Skin of body (tissue), 1 donor: ENCODE measurements at regions not wholly inside any gene's neighbourhood (a gene's known extent, or its start where the extent isn't known, plus 50 kb on each side); places are given as distances from the start of the nearest gene placed in this dataset.
"Not testable (repeated sequence)": the region's sequence is repeated elsewhere in the genome, so short reads cannot be mapped to it uniquely, and the experiment has no call there.

ENCODE experiments used
- DNase-seq: peaks from one replicate; lab custom pipeline; 2025; lab: John Stamatoyannopoulos, UW

DNA sequence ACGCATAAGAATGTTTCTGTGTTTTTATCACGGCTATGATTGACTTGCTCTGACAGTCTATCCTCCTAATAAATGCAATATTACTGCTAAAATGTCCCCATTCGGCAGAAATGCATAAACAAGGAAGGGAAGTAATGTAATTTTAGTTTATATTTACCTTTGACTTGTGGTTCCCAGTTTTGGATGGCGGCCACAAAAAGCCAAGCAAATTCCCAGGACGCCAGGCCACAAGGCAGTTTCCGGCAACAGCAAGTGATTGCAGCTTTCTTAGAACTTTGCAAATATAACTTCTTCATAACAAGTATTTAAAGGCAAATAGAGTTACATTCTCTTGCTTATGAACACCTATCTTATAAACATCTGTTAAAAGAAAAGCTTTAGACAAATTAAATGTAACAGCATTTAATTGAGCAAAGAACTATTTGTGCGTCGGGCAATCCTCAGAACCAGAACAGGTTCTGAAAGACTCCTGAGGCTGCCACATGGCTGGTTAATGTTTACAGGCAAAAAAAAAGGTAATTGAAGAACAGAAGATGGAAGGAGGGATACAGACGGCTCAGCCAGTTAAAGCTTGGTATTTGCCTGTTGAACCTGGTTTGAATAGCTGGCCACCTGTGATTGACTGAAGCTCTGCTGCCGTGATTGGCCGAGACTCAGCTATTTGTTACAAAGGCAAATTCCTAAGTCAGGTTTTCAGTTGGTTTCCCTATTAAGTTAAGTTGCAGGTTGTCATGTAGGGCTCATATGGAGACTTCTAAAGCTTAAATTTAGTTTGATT, 80.8 kb downstream of the C21orf91 start:
- DNase-seq, result no peak

DNA sequence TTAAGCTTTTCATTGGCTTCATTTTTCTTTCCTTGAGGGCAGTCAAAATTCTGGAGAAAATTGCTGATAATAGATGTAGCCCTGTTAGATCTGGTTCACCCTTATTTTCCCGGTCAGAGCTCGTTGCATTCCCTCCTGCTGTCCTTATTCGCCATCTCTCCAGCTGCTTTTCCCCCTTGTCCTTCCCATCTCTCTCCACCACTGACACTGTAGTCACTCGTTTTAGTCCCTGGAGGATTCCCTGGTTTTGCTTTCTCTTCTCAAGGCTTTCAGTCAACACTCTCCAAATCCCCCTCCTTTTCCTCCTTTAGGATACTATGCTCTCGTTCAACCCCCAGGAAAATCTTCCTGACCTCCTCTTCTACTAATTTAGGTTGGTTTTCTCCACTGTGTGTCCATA, 83.1 kb downstream of the C21orf91 start:
- DNase-seq, result no peak

DNA sequence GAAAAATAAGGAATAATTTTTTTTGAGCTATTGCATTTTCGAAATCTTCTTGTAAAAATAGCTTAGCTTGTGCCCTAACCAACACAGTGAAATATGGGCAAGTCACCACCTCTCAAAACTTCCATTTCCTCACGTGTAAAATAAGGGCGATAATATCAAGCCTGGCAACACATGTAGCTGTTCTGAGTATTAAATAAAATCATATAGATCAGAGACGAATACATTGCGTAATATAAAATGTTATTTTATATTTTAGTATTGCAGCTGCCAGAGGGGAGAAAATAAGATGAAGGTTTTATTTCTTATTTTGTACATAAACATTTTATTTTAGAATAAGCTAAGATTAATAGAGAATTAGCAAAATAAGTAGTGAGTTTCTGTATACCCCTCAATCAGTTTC, 85.9 kb downstream of the C21orf91 start:
- DNase-seq, result no peak

DNA sequence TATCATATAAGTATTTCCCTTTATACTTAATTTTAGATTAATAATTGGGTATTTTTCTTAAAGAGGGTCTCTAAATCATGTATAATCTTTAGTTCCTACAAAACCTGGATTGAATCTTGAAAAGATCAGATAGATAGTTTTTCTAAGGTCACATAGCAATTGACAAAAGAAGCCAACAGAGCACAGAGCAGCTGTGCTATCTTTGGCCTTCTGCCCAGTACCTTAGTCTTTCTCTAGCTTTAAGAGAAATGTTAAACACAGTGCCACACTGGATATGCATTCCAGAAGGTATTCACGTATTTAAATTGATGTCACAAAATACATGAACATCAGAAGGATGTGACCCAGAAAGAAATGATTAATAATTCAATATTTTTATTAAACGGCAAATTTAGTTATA, 86.8 kb downstream of the C21orf91 start:
- no peak for DNase-seq

DNA sequence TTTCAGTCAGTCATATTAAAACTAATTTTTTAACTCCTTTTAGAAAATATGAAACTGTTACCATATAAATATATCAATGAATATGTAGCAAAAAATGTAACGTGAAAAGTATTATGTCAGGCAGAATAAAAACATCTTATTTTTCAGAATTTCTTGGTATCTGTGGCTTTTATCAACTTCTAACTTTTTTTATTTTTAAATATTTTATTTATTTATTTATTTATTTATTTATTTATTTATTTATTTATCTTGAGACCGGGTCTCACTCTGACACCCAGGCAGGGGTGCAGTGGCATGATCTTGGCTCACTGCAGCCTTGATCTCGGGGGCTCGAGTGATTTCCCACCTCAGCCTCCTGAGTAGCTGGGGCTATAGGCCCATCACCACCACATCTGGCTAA, 87.6 kb downstream of the C21orf91 start:
- no peak for DNase-seq

DNA sequence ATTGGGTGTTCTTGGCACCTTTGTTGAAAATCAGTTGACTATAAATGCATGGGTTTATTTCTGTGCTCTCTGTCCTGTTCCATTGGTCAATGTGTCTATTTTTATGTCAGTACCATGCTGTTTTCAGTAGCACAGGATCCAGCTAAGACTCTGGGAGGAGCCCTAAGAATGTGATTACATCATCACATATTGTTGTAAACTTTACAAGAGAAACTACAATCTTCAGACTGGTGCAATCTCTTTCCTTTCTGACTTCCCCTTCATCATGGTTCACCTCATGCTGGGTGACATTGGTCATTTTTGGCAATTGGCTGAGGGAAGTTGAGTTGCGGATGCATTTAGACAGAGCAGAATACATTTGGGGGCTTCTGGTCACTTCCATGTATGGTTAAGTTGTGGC, 88.4 kb downstream of the C21orf91 start:
- DNase-seq, result no peak

DNA sequence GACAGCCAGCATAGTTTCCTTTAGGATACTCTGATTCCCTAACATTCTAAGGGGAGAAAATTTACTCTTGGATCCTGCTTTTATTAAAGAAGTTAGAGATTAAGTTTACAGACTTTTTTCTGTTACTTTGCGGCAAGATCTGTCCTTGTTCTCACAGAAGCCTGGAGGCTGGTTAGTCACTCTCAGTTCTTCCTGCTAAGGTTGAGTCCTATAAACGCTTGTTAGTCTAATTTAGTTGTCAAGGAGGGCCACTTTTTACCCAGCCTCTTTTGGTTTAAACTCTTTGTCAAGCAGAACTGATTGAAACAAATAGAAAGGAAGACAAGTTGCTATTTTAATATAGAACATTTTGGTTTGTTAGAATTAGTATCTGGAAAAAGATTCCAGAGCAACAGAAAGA, 89.7 kb downstream of the C21orf91 start:
- DNase-seq, result no peak

DNA sequence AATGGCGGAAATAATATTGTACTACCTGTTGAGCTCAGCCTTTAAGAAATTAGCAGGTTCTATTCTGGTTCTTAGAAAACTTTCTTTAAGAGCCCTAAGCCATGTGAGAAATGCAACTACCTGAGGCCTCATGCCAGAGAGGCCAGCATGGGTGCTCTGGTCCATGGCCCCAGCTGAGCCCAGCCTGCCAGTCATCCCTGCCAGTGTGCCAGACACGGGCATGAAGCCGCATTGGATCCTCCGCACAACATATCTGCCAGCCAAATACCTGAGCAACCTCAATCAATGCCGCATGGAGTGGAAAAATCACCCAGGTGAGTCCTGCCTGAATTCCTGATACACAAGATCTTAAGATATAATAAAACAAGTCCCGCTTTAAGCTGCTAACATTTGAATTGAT, 91.8 kb downstream of the C21orf91 start:
- no peak for DNase-seq

DNA sequence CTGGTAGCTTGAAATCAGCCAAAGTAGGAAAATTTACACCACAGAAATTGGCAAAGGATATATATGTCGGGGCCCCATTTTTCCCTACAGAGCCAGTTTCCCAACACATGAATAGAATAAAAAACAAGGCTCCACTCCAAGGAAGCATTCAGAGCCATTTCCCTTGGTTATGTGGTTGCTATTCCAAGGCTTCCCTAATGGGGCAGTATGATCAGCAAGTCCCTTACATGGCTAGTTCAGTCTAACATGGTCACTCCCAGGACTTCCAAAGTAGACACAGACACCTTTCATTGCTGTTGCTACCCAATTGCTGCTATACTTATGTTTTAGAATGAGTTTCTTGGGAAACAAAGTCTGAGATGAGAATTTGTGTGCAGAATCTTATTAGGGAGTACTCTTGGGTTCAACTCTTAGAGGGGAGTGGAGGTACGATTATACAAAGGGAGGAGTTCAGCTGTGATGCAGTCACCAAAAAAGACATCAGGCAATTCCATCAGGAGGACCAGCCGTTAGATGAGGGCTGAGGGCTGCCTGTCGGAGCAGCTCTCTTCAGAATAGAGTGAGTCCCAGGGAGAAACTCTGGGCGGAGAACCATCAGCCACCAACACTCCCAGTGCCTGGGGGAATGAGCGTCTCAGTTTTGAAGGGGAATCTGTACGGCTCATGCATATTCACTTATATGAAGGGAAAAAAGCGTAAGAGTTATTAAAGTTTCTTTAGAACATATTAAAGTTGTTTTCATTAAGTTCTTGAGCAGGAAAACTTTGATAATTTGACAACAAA, 92.9 kb downstream of the C21orf91 start:
- no peak for DNase-seq

DNA sequence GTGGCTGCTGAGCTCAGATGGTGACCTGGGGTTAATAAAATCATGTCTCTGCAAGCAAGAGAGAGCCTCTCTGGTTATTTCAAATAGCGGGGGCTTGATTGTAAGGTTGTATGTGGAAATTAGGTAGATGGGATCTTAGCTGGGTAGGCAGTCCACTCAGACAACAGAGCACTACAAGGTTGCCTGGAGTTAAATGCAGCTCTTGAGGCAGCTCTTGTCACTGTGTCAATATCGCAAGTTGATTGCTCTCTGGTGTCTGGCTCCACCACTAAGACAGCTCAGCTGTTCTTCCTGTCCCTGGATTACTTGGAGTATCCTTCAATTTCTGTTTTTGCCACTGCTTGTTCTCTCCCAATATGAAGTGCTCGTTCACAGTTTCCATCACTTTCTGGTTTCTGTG, 93.8 kb downstream of the C21orf91 start:
- DNase-seq, result no peak

DNA sequence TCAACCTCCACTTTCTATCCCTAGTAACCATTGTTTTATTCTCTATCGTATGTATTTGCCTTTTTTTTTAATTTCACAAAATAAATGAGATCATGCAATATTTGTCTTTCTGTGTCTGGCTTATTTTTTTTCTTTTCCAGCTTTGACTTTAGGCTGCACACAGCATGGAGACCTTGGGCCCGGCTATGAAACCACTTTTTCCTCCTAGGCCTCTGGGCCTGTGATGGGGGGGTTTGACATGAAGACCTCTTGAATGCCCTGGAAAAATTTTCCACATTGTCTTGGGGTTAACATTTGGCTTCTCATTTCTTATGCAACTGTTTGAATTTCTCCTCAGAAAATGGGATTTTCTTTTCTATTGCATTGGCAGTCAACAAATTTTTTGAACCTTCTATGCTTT, 100.2 kb upstream of the BTG3 start:
- DNase-seq, result no peak

DNA sequence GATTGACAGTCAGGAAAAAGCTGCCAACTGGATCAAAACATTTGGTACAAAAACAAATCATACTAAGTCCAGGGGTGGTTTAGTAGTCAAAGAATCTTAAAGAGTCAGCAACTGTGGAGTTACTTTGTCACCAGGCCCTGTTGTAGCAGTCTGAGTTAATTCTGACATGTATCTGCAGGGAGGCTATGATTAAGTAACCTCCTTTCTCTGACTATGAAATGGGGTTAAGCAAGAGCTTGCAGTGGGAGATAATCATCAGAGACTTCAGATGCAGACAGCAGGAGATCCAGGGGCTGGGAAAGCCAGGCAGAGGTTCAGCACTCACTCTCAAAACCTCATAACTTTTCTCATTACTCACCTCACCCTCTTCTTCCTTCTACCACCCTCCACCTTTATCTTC, 99.2 kb upstream of the BTG3 start:
- no peak for DNase-seq

DNA sequence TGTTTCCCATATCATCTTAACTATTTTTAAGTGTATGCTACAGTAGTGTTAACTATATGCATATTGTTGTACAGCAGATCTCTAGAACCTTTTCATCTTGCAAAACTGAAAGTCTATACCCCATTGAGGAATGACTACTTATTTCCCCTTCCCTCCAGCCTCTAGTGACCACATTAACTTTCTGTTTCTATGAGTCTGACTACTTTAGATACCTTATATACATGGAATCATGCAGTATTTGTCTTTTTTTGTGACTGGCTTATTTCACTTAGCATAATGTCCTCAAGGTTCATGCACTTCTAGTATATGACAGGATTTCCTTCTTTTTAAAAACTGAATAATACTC, 96.5 kb upstream of the BTG3 start:
- DNase-seq, result no peak

DNA sequence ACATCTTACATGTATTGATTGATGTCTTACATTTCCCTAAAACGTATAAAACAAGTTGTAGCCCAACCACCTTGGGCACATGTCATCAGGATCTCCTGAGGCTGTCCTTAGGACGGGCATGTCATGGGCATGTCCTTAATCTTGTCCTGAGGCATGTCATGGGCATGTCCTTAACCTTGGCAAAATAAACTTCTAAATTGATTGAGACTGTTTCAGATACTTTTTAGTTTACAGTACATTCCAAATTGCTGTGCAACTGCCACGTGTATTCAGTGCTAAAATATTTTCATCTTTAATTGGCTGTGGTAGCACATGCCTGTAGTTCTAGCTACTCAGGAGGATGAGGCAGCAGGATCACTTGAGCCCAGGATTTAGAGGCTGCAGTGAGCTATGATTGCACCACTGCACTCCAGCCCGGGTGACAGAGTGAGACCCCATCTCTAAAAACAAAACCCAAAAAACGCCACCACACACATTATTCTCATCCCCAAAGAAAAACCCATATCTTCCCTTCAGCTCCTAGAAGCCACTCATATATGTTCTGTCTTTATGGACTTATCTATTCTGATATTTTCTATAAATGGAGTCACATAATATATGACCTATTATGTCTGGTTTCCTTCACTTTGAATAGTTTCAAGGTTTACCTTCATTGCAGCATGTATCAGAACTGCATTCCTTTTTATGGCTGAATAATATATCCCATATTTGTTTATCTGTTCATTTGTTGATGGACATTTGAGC, 96.0 kb upstream of the BTG3 start:
- DNase-seq, result no peak

DNA sequence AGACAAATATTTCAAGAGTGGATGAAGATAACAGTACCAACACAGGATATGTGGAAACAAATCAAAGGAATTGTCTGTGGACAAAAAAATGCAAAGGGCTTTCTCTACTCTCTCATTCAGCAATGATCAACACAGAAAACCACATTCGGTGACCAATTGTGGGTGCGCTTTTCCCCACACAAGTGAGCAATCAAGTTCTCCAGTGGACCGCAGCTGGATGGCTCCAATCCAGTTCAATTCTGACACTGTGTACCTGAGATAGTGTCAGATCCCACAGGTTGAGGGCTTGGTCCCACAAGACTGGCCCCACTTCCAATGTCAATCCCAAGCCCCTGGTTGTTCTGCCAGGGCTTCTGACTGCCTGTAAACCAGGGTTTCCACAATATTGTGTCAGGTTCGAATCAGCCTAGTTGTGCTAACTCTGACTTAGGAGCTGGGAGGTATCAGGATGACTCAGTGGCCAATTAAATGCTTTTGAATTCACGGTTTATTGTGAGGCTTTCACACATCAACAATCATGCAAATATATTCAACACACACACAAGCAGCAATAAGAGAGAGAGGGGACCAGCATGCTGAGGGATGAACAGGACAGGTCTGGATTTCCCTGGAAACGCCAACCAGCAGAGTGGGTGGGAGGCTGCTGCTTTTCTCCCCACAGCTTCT, 87.0 kb upstream of the BTG3 start:
- no peak for DNase-seq

DNA sequence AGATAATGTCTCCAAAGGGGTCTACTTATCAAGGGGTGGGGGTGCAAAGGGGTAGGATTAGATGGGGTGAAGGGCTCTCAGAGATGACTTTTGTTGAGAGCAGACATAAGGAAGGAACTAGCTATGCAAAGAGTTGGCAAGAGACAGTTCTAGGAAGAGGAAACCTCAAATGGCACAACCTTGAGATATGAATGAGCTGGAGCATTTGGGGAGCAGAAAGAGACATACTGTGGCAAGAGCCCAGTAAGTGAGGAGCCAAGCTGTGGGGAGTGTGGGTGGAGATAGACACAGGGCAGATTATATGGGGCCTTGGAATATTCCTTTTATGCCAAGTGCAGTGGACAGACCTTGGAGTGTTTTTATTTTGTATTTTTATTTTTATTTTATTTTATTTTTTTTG, 84.8 kb upstream of the BTG3 start:
- DNase-seq, result no peak

DNA sequence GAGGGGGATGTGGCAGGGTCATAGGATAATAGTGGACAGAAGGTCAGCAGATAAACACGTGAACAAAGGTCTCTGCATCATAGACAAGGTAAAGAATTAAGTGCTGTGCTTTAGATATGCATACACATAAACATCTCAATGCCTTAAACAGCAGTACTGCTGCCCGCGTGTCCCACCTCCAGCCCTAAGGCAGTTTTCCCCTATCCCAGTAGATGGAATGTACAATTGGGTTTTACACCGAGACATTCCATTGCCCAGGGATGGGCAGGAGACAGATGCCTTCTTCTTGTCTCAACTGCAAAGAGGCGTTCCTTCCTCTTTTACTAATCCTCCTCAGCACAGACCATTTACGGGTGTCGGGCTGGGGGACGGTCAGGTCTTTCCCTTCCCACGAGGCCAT, 81.7 kb upstream of the BTG3 start:
- DNase-seq, result not testable (repeated sequence)

DNA sequence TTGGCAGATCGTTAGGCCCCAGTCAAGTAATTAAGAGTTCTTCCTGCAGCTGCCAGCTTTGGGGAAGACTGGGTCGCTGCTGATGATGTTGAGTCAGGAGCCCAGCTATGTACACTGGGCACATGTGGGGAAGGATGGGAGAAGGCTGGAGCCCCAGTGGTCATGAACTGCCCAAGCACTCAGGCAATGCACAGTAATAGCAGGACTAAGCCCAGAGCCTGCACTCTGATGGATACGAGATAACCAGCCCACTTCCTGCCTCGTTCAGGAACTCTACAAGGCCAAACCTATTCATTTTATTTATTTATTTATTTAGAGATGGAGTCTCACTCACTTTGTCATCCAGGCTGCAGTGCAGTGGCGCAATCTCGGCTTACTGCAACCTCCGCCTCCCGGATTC, 81.1 kb upstream of the BTG3 start:
- no peak for DNase-seq

DNA sequence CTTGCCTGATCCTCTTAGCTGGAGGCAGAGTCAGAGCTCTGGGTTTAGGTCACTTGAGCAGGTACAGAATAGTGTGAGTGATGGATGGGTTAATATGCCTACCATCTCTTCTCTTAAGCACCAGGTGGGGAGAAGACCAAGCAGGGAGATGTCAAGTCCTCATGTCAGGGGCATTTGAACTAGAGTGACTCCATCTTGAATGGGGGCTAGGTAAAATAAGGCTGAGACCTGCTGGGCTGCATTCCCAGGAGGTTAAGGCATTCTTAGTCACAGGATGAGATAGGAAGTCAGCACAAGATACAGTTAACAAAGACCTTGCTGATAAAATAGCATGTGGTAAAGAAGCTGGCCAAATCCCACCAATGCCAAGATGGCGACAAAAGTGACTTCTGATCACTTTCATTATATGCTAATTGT, 77.4 kb upstream of the BTG3 start:
- DNase-seq, result no peak

DNA sequence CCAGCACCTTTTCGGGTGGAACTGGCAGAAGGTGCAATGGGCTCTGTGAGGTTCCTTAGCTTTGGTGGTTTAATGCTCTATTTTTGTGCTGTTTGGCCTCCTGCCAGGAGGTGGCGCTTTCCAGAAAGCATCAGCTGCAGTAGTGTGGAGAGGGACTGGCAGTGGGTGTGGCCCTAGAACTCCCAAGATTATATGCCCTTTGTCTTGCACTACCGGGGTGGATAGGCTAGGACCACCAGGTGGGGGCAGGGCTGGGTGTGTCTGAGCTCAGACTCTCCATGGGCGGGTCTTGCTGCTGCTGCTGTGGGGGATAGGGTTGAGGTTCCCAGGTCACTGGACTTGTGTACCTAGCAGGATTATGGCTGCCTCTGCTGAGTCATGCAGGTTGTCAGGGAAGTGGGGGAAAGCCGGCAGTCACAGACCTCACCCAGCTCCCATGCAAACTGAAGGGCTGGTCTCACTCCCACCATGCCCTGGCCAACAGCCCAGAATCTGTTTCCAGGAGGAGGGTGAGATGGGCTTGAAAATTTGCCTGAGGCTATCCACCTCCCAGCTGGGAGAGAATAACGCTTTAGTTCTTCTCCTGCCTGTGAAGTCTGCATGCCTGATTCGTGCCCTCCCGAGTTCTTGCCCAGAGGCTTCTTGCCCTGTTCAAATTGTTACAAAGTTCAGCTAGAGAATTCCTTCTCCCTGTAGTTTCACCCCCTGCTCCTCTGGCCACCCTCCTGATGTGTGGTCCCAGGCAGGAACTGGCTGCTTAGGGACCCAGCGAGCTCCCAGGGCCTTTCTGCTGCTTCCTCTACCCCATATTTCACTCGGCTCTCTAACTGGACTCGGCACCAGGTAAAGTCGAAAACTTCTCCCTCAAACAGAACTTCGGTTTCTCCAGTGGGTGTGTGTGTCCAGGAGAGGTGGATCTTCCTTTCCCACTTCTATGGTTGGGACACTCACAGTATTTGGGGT, 76.5 kb upstream of the BTG3 start:
- no peak for DNase-seq

DNA sequence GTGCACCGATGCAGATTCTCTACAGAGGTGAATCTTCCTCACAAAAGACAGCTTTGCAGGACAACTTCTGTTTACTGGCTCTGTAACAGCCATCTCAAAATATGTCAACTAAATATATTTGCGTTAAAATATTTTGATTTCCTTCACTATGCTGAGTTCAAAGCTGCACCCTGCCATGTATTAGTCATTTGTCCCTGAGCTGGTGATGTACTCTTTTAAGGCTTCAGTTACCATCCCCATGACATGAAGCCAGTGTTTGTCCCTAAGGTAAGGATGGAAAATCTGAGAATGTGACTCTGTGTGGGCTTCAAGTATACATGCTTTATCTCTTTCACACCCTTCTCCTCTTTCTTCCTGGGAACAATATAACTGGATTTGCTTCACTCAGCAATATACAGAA, 70.2 kb upstream of the BTG3 start:
- DNase-seq, result no peak
